ENCODE measurements at regions not wholly inside any gene's neighbourhood (a gene's known extent, or its start where the extent isn't known, plus 50 kb on each side); places are given as distances from the start of the nearest gene placed in this dataset.
"Not testable (repeated sequence)": the region's sequence is repeated elsewhere in the genome, so short reads cannot be mapped to it uniquely, and the experiment has no call there.

- TF ChIP-seq CTCF (conservative IDR thresholded peaks at IDR 0.05; ENCODE audit: low read depth, low read length); EZH2 (IDR thresholded peaks at IDR 0.05; ENCODE audit: borderline replicate concordance, low read depth, low read length, poor library complexity, severe bottlenecking): not testable (repeated sequence)
These were observed 233.4 kb downstream of the VGLL3 start for GRCh38 chr3:86757322-86758179.
